HG03521 (cell line): ENCODE measurements at regions not wholly inside any gene's neighbourhood (a gene's known extent, or its start where the extent isn't known, plus 50 kb on each side); places are given as distances from the start of the nearest gene placed in this dataset.

ENCODE experiments used
- ATAC-seq: cut with Tn5 transposase; IDR thresholded peaks from one replicate; pipeline ENCODE4 v1.9.1; 2021; ENCODE audit warnings: mild to moderate bottlenecking, moderate library complexity; ENCODE audit not compliant: unreplicated experiment

DNA sequence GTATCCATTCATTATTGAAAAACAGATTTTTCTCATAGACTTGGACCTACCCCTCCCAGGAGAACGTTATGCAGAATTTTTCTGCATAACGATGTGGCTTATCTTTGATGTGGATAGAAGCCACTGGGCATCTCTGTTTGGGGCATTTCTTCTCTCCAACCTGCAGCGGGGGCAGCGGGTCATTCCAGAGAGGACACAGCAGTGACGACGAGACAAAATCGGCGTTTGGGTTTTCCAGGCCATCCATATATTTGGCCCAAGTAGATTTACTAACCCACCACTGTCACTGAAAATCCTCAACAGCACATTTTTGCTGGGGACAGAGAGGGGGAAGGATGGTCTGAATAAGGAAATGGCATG lies 299.3 kb upstream of the PITRM1 start:
- no peak for ATAC-seq

DNA sequence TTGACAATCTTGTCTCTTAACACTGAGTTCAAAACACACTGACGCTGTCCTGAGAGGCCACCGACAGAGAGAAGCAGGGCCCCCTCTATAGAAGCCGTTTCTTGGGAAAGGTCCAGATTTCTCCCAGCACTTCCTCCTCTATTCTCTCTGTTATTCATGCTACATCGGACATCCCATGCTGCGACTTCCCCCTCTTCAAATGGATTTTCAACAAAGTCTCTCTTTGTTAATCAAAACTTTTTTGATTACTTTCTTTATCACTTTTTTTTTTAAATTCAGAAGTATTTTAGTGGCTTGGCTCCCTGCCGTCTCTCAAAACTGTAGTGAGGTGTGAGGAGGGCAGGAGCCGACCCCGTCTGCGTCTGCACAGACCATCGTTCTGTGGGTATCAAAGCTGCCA lies 298.9 kb upstream of the PITRM1 start:
- ATAC-seq: no peak

DNA sequence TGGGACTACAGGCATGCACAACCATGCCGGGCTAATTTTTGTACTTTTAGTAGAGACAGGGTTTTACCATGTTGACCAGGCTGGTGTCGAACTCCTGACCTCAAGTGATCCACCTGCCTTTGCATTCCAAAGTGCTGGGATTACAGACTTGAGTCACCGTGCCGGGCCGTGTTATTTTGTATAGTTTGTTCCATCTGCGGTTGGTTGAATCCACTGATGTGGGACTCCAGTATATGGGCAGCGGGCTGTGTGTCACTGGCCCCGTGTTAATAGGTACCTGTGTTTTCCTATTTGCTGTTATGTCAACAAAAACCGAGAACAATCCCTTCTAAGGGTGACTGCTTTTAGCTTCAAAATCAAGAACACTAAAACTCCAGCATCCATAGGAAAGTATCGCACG lies 297.6 kb upstream of the PITRM1 start:
- no peak for ATAC-seq

DNA sequence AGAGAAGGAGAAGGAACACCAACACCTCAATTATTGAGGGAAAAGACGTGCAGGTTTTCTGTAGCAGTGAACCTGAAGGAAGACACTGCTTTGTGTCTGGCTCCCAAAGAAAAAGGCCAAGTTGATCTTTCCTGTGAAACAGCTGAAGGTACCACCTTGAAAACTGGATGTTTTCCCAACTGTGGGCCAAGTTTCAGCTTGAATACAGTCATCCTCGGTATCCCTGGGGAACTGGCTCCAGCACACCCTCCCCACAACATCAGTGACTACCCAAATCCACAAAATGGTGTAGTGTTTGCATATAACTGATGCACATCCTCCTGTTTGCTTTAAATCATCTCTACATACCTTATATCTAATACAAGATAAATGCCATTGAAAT lies 297.0 kb upstream of the PITRM1 start:
- ATAC-seq: no peak

DNA sequence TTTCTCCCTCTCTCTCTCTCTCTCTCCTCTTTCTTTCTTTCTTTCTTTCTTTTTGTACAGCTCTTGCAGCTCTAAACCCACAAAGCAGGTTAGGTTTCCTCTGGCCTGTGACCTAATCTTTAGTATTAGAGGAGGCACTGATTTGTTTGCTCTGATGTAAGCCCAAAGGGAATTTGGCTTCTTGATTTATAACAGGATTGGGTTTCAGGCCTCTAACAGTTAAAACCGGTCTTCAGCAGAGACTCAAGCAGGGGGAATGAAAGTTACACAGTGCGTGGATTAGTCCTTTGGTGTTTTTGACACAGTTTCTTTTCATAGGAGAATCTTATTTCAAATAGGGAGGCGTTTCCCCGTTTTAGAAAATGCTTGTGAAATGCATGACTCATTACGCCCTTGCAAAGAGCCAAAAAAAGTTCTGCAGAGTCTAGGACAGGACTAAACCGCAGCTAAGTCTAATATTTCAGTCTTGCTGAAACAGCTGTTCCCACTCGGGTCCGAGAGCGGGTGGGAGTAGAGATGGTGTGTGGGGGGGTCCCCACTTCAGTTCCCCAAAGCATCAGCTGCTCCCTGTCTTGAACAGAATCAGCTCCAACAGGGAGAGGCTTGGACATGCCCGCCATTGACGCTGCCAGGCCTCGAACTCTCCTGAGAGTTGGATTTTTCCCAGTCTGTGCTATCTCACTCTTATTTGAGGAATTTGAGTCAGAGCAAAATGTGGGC lies 296.5 kb upstream of the PITRM1 start:
- no peak for ATAC-seq

DNA sequence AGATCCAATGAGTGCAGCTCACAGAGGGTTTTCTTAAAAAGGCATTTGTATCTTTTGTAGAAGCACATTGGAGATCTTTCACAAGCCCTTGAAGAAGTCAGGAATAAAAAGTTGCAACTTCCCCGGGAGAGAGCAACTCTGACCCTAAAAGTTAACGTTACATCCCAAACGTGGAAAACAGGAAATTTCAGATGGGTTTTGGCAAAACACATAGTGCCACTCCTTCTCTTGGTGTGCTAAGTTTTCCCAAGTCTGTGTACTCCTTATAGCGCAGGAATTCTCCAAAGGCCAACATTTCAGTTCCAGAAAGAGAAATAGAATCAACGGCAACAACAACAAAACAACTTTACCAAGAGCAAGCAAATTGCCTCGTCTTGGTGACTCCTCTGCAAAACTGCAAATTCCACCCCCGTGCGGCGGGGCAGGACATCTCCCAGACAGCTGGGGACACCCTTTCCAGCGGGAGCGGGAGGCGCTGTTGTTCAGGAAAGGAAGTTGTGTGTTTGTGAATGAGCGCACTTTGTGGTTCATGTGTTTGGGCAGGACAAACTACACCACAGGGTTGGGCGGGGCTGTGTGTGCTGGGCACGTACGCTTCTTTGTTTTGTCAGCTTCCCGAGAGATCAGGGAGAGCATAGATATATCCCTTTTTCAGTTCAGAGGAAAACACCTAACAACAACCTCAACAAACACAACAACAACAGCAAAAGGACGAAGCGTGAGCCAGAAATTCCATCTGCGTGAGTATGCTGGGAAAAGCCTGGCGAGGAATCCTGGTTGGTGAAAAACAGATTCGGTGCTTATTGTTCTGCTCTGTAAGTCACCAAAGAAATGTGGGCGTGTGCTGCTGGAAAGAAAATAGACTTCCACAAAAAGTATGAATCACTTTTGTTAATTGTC lies 294.7 kb upstream of the PITRM1 start:
- no peak for ATAC-seq

DNA sequence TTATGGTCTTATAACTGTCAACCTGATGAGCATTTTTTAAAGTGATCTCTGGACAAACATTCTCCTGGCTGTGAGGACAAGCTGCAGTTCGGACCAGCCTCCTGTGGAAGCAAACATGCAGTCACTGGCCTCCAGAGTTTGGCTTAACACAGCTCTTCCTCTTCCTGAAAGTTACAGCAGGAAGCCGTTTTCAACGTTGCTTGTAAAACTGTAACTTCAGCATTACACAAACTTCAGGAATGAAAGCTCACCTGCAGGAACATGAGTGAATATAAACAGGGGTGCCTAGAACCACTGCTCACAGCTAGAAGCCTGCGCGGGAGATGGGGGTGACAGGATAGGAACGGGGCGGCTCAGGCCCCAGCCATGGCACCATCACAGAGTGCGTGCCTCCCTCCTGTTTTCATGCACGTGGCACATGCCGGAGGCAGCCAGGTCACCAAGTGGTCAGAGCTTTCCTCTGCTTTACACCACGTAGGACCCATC lies 292.9 kb upstream of the PITRM1 start:
- ATAC-seq: no peak

DNA sequence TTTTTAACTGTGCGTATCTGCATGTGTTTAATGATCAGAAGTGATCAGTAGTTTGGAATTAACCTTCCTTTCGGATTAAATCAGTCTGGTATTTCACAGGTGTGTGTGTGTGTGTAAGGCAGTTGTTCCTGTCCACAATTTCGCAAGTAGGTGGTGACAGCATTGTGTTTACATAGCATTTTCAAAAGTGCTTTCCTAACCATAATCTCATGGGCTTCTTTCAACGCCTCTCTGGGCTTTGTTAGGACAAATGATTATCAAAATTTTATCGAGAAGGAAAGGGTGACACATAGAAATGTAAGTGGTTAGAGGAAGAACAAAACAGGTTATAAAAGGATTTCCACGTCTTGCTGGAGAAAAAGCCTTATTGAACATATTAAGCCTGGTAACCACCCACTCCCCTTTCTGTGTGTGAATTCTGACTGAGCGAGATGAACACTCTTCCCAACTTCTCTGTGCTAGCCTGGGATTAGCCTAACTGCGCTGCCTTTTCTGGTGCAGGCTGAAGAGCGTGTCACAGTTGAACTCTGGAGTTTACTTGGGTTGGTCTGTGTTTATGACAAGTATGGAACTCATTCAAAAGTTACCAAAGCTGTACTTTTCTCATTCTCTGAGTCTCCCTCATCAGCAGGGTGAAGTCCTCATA lies 292.3 kb upstream of the PITRM1 start:
- no peak for ATAC-seq

DNA sequence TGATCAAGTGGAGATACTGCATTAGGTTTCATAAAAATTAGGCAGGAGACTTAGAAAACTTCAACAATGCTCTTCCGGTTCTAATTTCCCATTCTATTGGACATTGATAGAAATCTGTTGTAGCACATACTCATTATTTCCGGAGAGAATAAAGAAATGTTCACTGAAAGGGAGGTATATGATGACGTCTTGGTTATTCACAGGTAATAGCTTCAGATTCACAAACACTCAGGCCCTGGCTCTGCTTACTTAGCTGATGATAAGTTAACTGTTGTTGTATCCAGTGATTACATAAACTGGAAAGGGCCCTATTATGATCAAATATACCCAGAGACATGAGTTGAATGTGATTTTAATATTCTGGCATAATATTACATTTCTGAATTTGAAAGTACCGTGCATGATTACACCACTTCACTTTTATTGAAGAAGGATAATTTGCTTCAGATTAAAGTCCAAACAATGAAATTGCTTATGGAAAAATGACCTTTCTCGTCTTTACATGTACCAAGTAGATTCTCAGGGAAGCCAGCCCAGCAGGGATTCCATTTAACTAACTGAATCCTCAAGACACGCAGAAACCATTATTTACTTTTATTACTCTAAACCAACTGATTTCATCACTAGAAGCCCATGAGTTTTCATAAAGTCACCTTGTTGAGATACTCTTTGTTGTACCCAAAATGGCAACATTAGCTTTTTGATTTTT lies 288.0 kb upstream of the PITRM1 start:
- no peak for ATAC-seq

DNA sequence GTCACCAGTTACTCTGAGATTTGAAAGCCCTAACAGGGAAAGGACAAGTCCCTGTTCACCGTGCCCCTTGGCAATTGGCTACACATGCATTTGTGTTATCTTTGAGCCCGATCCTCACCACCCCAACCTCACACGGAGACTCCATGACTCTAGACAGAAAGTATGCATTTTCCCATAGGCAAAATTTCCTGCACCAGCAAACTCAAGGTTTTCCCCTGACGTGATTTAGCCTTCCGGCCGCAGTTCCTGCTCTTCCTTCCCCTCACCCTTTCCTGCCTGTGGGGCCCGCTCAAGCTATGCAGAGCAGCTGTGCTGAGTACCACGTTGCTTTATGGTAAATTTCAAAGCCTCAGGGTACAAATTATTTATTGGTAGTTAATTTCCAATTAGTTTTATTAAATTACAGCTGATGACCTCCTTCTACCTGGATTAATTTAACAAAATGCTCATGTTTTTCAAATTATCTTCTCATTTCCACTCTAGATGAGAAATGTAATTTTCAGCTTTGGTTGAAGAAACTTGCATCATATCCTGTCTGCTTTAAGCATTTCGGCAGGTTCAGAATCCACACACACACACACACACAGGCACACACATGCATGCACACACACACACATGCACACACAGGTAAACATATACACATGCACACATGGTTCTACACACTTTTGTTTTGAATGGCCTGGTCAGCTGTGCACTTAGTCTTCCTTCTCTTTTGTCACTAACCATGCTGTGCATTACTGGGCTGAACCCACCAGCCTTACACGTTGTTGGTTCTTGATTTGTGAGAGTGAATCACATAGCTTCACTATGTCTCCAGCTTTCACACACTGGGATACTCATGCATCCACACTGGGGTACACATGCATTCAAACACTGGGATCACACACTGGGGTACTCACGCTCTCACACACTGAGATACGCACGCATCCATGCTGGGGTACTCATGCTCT lies 283.1 kb upstream of the PITRM1 start:
- no peak for ATAC-seq

DNA sequence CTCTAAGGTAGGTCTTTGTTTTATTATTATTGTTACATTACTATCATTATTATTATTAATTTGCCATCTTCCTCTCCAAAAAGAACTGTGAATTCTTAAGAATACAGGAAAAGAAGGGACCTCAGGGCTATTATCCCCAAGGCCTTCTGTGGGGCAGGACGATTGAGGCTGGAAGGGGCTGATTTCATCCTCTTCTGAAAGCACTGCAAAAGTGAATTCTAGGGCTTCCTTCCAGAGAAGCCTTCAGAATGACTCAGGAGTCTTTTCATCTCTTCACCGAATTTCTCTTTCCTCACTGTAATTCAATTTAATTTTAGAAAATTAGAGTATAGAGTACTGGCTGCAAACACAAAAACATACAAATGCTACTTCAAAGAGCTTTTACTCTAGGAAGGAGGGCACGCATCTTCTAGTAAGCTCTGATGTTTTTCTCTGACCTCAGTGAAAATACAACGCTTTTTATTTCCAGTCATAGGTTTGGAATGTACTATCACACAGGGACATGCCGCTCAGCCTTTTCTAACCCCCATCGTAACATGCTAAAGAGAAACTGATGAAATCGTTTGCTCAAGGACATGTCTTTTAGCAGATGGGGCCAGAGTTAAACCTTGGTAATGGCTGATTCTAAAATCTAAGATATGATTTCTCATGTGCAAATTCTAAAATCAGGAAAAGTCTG lies 280.2 kb upstream of the PITRM1 start:
- no peak for ATAC-seq

DNA sequence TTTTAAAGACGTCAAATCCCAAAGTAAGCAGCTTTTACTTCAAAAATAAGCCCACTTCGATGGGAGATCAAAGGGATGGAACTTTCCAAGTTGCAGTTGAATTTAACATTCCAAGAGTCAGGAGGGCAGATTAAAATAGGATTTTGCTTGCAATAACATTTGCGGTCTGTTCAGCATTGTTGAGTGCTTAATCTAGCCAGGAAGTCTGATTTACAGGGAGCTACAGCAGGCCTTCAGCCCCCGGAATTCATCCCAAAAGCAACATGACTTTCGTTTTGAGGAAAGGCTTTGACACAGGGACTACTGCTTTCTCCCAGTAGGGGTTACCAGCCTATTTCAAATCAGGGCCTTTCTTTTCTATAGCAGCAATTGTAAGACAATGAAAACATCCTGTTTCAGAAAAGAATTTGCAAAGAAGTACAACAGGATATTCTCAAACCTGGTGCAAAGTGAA lies 279.6 kb upstream of the PITRM1 start:
- no peak for ATAC-seq

DNA sequence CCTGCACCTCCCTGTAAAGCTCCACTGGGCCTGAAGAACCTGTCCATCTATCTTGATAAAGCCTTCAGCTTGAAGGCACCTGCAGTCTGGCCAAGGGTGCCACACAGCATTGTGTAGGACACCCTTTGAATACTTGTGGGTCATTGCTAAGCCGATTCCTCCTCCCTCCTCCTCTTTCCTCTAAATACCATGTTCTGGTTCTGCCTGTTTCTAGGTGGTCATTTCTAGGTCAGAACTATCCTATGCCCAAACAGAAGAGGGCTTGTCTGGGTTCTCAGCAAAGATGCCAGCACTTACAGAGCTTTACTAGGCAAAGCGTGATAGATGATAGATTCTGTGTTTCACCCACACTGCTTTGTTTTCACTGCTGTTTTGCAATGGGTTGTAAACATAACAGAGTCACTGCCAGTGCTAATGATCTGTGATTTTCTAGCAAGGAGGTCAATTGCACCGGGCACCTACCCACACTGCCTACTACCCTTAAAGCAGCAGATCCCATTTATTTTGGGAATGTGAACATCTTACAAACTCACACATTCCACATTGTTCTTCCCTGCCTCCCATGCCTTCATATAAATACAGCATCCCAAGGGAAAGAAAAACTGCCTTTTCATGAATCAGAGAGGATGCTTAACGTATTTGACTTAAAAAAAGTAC lies 279.1 kb upstream of the PITRM1 start:
- ATAC-seq: no peak

DNA sequence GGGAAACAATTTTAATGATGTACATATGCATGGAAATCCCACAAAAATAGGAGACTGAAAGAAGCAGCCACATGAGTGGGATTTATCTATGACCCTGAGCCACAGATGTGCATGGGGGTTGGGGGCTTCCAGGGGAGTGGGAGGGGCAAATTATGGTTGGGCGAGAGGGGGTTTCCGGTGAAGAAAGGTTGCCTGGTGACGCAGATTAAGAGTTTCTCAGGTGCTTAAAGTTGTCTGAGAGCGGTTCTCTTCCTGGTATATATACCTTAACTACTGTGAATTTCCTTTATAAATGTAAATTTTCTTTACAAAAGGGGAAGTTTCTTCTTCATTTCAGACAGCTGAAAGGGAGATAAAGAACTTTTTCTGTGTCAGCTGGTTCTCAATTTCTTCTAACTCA lies 273.6 kb upstream of the PITRM1 start:
- no peak for ATAC-seq

DNA sequence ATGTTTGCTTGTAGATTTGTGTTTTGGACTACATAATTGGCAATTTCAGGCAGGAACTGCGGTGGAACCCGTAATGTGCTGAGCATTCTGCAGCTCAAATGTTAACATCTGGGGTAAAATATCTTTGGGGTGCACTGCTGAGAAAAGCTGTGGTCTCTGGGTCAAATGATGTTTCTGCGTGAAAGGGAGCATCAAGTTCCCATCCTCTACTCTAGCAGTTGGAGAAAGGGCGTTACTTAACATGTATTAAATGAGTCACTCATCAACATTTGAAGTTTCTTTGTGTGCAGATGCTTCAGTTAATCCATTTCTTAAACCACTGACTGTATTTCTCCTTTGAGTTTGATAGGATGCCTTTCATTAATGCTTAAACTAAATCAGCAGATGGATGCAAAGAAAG lies 273.1 kb upstream of the PITRM1 start:
- no peak for ATAC-seq

DNA sequence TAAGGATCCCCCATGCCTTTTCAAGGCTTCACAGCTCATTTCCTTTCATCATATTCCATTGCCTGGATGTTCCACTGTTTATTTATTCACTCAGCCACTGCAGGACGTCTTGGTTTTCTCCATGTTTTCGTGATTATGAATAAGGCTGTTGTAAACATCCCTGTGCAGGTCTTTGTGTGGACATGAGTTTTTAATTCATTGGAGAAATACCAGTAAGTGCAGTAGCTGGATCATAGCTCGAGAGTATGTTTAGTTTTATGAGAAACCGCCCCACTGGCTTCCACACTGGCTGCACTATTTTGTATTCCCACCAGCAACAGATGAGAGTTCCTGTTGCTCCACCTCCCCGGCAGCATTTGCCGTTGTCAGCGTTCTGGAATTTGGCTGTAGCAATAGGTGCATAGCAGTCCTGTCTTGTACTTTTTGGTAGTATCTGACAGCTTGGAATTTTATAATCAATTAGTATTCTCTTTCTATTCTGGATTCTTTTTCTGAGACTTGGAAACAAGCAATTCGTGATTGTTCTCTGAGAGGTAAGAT lies 269.9 kb upstream of the PITRM1 start:
- ATAC-seq: no peak

DNA sequence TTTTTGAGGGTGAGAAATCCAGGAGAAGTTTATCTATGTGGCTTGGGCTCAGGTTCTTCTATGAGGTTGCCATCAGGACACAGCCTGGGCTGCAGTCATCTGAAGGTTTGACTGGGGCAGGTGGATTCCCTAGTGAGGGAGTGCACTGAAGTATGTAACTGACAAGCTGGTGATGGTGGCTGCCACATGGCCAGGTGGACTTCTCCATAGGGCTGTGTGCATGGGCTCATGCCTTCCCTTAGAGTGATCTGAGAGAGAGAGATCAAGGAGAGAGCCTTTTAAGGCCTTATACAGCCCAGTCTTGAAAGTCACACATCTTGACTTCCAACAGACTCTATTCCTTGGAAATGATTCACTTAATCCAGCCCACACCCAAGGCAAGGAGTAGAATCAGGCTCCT lies 266.6 kb upstream of the PITRM1 start:
- no peak for ATAC-seq

DNA sequence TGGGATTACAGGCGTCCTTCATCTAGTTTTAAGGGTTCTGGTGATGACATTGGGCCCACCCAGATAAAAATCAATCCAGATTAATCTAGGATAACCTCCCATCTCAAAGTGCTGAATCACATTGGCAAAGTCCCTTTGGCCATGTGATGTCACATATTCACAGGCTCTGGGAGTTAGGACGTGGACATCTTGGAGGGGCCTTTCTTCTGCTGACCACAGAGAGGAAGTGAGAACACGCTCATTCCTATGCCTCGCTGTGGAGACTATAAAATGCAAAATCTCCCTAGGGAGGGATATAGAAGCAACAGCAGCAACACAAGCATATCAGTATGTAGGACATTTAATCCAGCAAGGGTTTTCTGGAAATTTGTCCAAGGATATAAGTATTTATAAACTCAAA lies 266.0 kb upstream of the PITRM1 start:
- ATAC-seq: no peak

DNA sequence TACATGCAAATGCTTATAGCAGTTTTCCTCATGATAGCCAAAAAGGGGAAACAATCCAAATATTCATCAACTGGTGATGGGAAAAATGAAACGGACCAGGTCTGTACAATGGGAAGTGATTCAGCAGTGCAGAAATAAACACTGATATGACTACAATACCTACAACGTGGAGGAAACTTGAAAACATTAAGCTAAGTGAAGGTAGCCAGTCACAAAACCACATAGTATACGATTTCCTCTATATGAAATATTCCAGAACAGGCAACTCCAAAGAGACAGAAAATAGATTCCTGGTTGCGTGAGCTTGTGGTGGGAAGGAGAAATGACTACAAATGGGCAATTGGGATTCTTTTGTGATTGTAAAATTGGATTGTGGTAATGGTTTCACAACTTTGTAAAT lies 263.1 kb upstream of the PITRM1 start:
- no peak for ATAC-seq
